K562 (cell line): ENCODE measurements at regions not wholly inside any gene's neighbourhood (a gene's known extent, or its start where the extent isn't known, plus 50 kb on each side); places are given as distances from the start of the nearest gene placed in this dataset.

Source experiments
- ATAC-seq: fragments of 200-7000 bp; cut with Tn5 transposase; 3 replicates; pipeline ENCODE4 v1.9.1; 2020; ENCODE audit warnings: moderate library complexity
- BruUV-seq: library from RNA; stranded (reverse); fragments of 400-500 nt; replicated peaks from 2 replicates; lab custom pipeline; 2021; lab: Mats Ljungman, UMichigan
- CTCF ChIA-PET: fragments of 300-600 bp; formaldehyde crosslinking; extraction: SDS; loops from one replicate; lab custom pipeline; 2021; ENCODE audit warnings: low intra/inter-chr PET ratio; lab: Yijun Ruan, JAX
- POLR2A ChIA-PET: fragments of 300-600, 350-650 bp; sonication (Branson Sonifier 250); formaldehyde crosslinking; extraction: SDS; loops from one replicate; lab custom pipeline; 2021; ENCODE audit warnings: antibody characterized with exemption, inconsistent platforms; lab: Yijun Ruan, JAX
- DNase-seq, 4 experiments: peaks; one replicate each; pipeline versions ENCODE4 v3.0.0 to v3.0.0-alpha.2; 2011 to 2018; ENCODE audit warnings: low spot score in 3 of 4, mixed read lengths in 3 of 4; ENCODE audit errors: extremely low read depth in 1 of 4
- FAIRE-seq: peaks from 2 replicates; lab custom pipeline; 2011; peaks lifted over from hg19 to GRCh38; lab: Jason Lieb, UNC
- H2AFZ ChIP-seq: 2 replicates; pipeline ENCODE4 v1.6.0; 2011; ENCODE audit warnings: low read depth, low read length, control low read depth, inconsistent platforms
- H3K27ac ChIP-seq: fragments of 200-600 bp; 3 replicates; pipeline ENCODE4 v1.8.0; 2011; ENCODE audit warnings: low read depth, mild to moderate bottlenecking, control low read depth, inconsistent platforms, low read length, moderate library complexity, mixed read lengths; ENCODE audit errors: extremely low read depth
- H3K27me3 ChIP-seq, 2 experiments: fragments of 300-600 bp in 1 of 2; 2 replicates in 1 of 2; 3 replicates in 1 of 2; pipeline versions ENCODE4 v1.6.0 to v1.8.0; 2011; ENCODE audit warnings: inconsistent platforms in 2 of 2, low read length in 2 of 2, mild to moderate bottlenecking in 1 of 2, mixed read lengths in 1 of 2, moderate library complexity in 1 of 2; ENCODE audit not compliant: control insufficient read depth in 2 of 2, insufficient read depth in 2 of 2
- H3K36me3 ChIP-seq: fragments of 300-600 bp; 3 replicates; pipeline ENCODE4 v1.8.0; 2011; ENCODE audit warnings: mild to moderate bottlenecking, low read length, inconsistent platforms; ENCODE audit not compliant: control insufficient read depth, insufficient read depth
- H3K4me1 ChIP-seq, 2 experiments: fragments of 200-600 bp in 1 of 2; replicated peaks in 1 of 2; 2 replicates in 1 of 2; 3 replicates in 1 of 2; pipeline versions ENCODE4 v1.5.1 to v1.8.0; 2011; ENCODE audit warnings: inconsistent platforms in 2 of 2, low read length in 2 of 2, mild to moderate bottlenecking in 1 of 2, mixed read lengths in 1 of 2, moderate library complexity in 1 of 2; ENCODE audit not compliant: control insufficient read depth in 2 of 2, insufficient read depth in 2 of 2
- H3K4me2 ChIP-seq: 2 replicates; pipeline ENCODE4 v1.6.1; 2011; ENCODE audit warnings: low read length, control low read depth, inconsistent platforms, mixed read lengths; ENCODE audit not compliant: insufficient read depth
- H3K4me3 ChIP-seq: fragments of 200-600 bp; sonication (generic), shearing (Covaris generic); 2 replicates; pipeline ENCODE4 v1.5.1; 2016; ENCODE audit warnings: control low read depth, inconsistent platforms
- H3K79me2 ChIP-seq: fragments of 200-600 bp; 3 replicates; pipeline ENCODE4 v1.8.0; 2011; ENCODE audit warnings: low read length, inconsistent platforms; ENCODE audit not compliant: control insufficient read depth, insufficient read depth
- H3K9ac ChIP-seq, 2 experiments: 2 replicates each; pipeline versions ENCODE4 v1.6.0 to v1.6.1; 2011; ENCODE audit warnings: low read depth in 2 of 2, low read length in 2 of 2, control low read depth in 1 of 2, inconsistent platforms in 1 of 2, mild to moderate bottlenecking in 1 of 2, mixed read lengths in 1 of 2; ENCODE audit not compliant: insufficient read depth in 1 of 2
- H3K9me1 ChIP-seq: one replicate; pipeline ENCODE4 v1.6.0; 2011; ENCODE audit warnings: inconsistent platforms, mild to moderate bottlenecking, low read length, moderate library complexity; ENCODE audit not compliant: control insufficient read depth, insufficient read depth
- H3K9me3 ChIP-seq: replicated peaks from 2 replicates; pipeline ENCODE4 v1.5.1; 2011; ENCODE audit warnings: low read depth, low read length, inconsistent platforms; ENCODE audit not compliant: control insufficient read depth, insufficient read depth
- H4K20me1 ChIP-seq: replicated peaks from 2 replicates; pipeline ENCODE4 v1.6.1; 2011; ENCODE audit warnings: low read length, inconsistent platforms, mixed read lengths; ENCODE audit not compliant: control insufficient read depth, insufficient read depth
- CBFB ChIP-seq: sonication (generic); formaldehyde crosslinking; IDR thresholded peaks from 2 replicates; pipeline ENCODE4 v1.4.0; 2020; ENCODE audit warnings: mild to moderate bottlenecking, missing genetic modification reagents
- IRF1 ChIP-seq: sonication (generic); formaldehyde crosslinking; IDR thresholded peaks from 2 replicates; pipeline ENCODE4 v1.8.0; 2022; ENCODE audit warnings: missing genetic modification reagents, mild to moderate bottlenecking, borderline replicate concordance
- PBX2 ChIP-seq, 2 experiments: IDR thresholded peaks in 1 of 2; conservative IDR thresholded peaks in 1 of 2; 2 replicates each; pipeline ENCODE4 v1.6.1; 2016; ENCODE audit warnings: low read depth in 2 of 2, mild to moderate bottlenecking in 1 of 2, missing compliant biosample characterization in 1 of 2, missing genetic modification characterization in 1 of 2, moderate library complexity in 1 of 2
- RBM25 ChIP-seq: fragments of 200-400 bp; formaldehyde crosslinking; IDR thresholded peaks from 2 replicates; pipeline ENCODE4 v1.6.1; 2018; ENCODE audit warnings: low read length, low read depth, moderate library complexity; ENCODE audit not compliant: severe bottlenecking
- ZBTB49 ChIP-seq: sonication (generic); formaldehyde crosslinking; IDR thresholded peaks from 2 replicates; pipeline ENCODE4 v1.8.0; 2022; ENCODE audit warnings: missing genetic modification reagents, mild to moderate bottlenecking, borderline replicate concordance
- WGBS: fragments of 100-300 bp; shearing (Covaris generic); methylation state at CpG from one replicate; pipeline ENCODE4 v1.1.6; 2016; ENCODE audit warnings: low coverage, mixed read lengths; ENCODE audit not compliant: insufficient coverage; ENCODE audit errors: missing lambda C conversion rate; 5-methylcytosine and 5-hydroxymethylcytosine counted together
- in situ Hi-C: fragments of 300-500 bp; cut with MboI; formaldehyde crosslinking; loops from 4 replicates; pipeline ENCODE4 v1.15.0; 2018; ENCODE audit warnings: inconsistent platforms, mixed read lengths
- intact Hi-C: fragments of 100-400 bp; cut with micrococcal nuclease; formaldehyde crosslinking; loops from 2 replicates; pipeline ENCODE4 v1.14.2; 2022

DNA sequence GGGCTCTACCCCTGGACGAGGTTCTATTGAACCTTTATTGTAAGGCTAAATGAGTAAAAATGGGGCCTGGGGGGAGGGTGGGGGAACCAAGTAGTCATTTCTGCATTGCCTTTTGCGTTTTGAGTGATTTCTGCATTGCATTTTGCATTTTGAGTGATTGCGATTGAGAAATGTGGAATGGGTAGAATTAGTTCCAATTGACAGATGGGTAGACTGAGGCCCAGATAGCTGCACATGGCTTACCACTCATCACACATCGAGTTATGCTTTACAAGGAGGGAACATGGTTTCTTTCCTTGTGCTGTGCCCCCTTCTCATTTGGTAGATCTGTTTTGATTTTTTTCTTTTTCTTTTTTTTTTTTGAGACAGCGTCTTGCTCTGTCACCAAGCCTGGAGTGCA, 858.7 kb downstream of the TYW1 start:
- CTCF ChIA-PET = no interaction called here
- no TSS peak for BruUV-seq
- ATAC-seq (no peak), FAIRE-seq (no peak), DNase-seq (no peak)
- Histone ChIP-seq H3K4me1 (no peaks in the 10 kb centered on the region), H3K27me3 (peaks cover 0 to 12% of the 10 kb centered on the region in 2 experiments; a peak in 3 of 5 replicates), H3K9me3 (no peaks in the 10 kb centered on the region)
- in situ Hi-C loops = no loop called here
- TF ChIP-seq IRF1 (CRISPR knock-in tag) (no peak), RBM25 (peak; percentile 71), PBX2 (CRISPR knock-in tag; IDR thresholded peaks at IDR 0.05; ENCODE audit: low read depth) (no peak), PBX2 (tag; conservative IDR thresholded peaks at IDR 0.05; ENCODE audit: low read depth) (no peak), CBFB (CRISPR knock-in tag) (no peak), ZBTB49 (CRISPR knock-in tag) (no peak)
- TF ChIP-seq, all 486 proteins: peak for 1
- intact Hi-C loops = no loop called here
- Histone ChIP-seq H3K4me2 (no peak overlapping the region), H3K4me3 (no peak overlapping the region), H3K27ac (no peak overlapping the region), H3K79me2 (no peaks in the 10 kb centered on the region), H2AFZ (no peak overlapping the region), H3K9ac (no peak overlapping the region), H3K9me1 (no peaks in the 10 kb centered on the region), H4K20me1 (no peaks in the 10 kb centered on the region), H3K36me3 (no peaks in the 10 kb centered on the region)
- 2% methylated on average over 5 of the region's 5 CpGs for WGBS
- POLR2A ChIA-PET = no interaction called here
